GM13977 (cell line): ENCODE measurements at regions not wholly inside any gene's neighbourhood (a gene's known extent, or its start where the extent isn't known, plus 50 kb on each side); places are given as distances from the start of the nearest gene placed in this dataset.

ENCODE experiments used
- DNase-seq: peaks from one replicate; pipeline ENCODE4 v3.0.0; 2012; ENCODE audit warnings: low spot score
- in situ Hi-C: fragments of 300-500 bp; cut with MboI; formaldehyde crosslinking; loops from one replicate; pipeline ENCODE4 v1.12.0; 2022; ENCODE audit warnings: low sequenced_read_pairs, low pct_unique_long_range_greater_than_20kb, mixed read lengths, inconsistent platforms; ENCODE audit not compliant: unreplicated experiment
- TF ChIP-seq, protein P1 (sequence below): IDR thresholded peaks from 2 replicates; pipeline ENCODE4 v1.5.1; 2012; ENCODE audit warnings: mild to moderate bottlenecking, control low read depth; ENCODE audit not compliant: insufficient read depth; ENCODE audit errors: extremely low read depth, missing control alignments

DNA sequence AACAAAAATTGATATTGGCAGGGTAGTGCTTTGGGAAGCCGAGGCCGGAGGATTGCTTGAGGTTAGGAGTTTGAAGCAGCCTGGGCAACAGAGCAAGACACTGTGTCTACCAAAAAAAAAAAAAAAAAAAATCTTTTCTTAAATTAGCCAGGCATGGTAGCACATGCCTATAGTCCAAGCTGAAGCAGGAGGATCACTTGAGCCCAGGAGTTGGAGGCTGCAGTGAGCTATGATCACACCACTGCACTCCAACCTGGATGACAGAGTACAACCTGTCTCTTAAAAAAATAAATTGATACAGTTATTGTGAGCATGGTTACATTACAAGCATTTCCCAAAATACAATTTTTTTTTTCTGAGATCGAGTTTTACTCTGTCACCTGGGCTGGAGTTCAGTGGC, 59.4 kb upstream of the SVIL start:
- TF ChIP-seq, protein P1, sequence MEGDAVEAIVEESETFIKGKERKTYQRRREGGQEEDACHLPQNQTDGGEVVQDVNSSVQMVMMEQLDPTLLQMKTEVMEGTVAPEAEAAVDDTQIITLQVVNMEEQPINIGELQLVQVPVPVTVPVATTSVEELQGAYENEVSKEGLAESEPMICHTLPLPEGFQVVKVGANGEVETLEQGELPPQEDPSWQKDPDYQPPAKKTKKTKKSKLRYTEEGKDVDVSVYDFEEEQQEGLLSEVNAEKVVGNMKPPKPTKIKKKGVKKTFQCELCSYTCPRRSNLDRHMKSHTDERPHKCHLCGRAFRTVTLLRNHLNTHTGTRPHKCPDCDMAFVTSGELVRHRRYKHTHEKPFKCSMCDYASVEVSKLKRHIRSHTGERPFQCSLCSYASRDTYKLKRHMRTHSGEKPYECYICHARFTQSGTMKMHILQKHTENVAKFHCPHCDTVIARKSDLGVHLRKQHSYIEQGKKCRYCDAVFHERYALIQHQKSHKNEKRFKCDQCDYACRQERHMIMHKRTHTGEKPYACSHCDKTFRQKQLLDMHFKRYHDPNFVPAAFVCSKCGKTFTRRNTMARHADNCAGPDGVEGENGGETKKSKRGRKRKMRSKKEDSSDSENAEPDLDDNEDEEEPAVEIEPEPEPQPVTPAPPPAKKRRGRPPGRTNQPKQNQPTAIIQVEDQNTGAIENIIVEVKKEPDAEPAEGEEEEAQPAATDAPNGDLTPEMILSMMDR, result no peak
- in situ Hi-C loops, result no loop called here

DNA sequence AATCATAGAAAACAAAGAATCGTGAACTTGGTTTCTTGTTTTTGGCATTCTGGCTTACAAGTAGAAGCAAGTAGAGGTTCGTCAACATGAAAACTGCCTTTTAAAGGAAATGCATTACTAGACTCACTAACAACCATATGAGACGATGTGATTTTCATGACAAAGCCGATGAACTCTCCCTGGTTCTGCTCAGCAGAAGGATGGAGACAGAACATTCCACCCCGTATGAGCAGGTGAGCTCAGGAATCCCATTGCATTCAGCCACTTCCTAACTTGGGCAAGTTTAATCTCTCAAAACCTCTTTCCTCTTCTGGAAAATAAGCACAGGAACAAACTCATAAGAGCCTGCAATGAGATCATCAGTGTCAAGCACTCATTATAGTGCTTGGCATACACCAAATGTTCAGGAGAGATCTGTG, 57.4 kb upstream of the SVIL start:
- no peak for DNase-seq
- in situ Hi-C loops, result no loop called here
- TF ChIP-seq, protein P1, result no peak

More for the DNA sequence above, 59.4 kb upstream of the SVIL start:
- DNase-seq, result no peak

DNA sequence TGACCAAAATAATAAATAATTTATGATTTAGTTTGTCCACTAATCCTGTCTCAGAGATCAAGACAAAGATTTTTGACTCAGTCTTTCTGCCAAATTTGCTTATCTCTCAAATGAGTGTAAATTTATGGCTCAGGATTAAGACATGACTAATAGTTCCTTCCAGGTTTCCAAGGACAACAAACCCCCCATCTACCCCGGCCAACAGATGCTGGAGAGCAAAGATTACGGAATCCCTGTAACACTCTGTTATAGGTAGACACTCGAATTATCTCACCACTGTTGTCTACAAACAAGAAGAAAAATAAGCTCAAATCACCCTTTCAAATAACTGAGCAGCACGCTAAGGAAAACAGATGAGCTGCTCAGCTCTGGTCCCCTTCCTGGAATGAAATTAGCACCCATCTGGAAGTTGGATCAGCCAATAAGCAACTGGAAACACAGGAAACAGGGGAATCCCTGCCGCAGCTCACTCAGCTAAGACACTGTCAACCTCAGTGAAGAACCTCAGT, 56.8 kb upstream of the SVIL start:
- TF ChIP-seq, protein P1, result no peak
- in situ Hi-C loops, result no loop called here
- DNase-seq, result no peak

- in situ Hi-C loops, result no loop called here
- DNase-seq, result no peak
- TF ChIP-seq, protein P1, result no peak
Observed at GRCh38 chr10:29689001-29689400, 54.2 kb upstream of the SVIL start.

DNA sequence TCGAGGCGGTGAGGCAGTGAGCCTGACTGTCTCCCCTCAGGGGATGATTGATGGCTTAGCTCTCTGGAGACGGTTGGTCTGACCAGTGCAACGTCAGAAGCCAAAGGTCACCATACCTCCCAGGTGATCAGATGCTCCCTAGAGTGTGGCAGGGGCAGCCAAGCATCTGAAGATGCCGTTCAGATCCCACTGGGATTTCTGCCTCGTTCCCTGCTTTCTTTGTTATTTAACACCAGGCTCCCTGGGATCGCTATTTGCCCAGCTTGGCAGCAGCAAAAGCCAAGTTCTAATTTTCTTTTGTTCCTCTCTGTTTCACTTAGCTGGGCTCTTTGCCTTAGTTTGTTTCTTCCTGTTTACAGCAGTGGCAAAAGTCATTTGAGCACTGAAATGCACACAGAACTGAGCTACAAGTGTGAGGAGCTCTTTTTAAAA, 53.5 kb upstream of the SVIL start:
- TF ChIP-seq, protein P1, result no peak
- in situ Hi-C loops, result no loop called here
- no peak for DNase-seq

GRCh38 chr10:29687421-29688164, 52.8 kb upstream of the SVIL start:
- no peak for DNase-seq
- TF ChIP-seq, protein P1, result no peak

GRCh38 chr10:29685506-29685905, 50.7 kb upstream of the SVIL start:
- DNase-seq, result no peak
- in situ Hi-C loops, result no loop called here
- TF ChIP-seq, protein P1, result no peak

More at GRCh38 chr10:29687421-29688164, 52.8 kb upstream of the SVIL start:
- in situ Hi-C loops, result no loop called here
